NB4 (cell line): ENCODE measurements at regions not wholly inside any gene's neighbourhood (a gene's known extent, or its start where the extent isn't known, plus 50 kb on each side); places are given as distances from the start of the nearest gene placed in this dataset.

Source experiments
- DNase-seq: peaks from one replicate; pipeline ENCODE4 v3.0.0; 2010; ENCODE audit warnings: low read depth
- H3K4me3 ChIP-seq: one replicate; pipeline ENCODE4 v1.5.1; 2011; ENCODE audit warnings: mild to moderate bottlenecking, low read depth, low read length, moderate library complexity
- MAX ChIP-seq: IDR thresholded peaks from 2 replicates; pipeline ENCODE4 v1.6.1; 2011; ENCODE audit warnings: low read depth, low read length
- MYC ChIP-seq: IDR thresholded peaks from 2 replicates; pipeline ENCODE4 v1.6.1; 2011; ENCODE audit warnings: low read depth, low read length
- POLR2A ChIP-seq: IDR thresholded peaks from 2 replicates; pipeline ENCODE4 v1.6.1; 2011; ENCODE audit warnings: mild to moderate bottlenecking; ENCODE audit not compliant: insufficient read length; ENCODE audit errors: extremely low read depth
- TF ChIP-seq, protein P1 (sequence below): IDR thresholded peaks from one replicate; pipeline ENCODE4 v1.5.1; 2012; ENCODE audit warnings: low read depth, low read length

DNA sequence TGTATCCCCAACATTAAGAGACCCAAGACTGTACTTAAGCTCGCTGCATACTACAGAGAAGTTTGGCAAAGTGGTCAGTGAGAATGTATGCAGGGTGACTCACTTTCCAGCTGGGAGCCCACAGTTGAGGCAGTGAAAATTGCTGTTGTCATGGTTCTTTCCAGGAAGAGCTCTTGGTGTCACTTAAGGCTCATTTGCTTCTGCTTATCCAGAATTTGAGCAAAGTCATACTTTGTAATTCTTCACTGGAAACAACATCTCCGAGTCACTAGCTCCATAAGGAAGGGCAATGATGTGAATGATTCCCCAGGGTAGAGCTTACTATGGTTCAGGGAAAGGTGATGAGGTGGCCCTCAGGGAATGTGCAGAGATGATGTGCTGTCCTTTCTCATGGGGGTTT is 65.4 kb upstream of the FBXL4 start:
- TF ChIP-seq MAX (no peak), POLR2A (no peak), MYC (no peak)
- TF ChIP-seq, protein P1, sequence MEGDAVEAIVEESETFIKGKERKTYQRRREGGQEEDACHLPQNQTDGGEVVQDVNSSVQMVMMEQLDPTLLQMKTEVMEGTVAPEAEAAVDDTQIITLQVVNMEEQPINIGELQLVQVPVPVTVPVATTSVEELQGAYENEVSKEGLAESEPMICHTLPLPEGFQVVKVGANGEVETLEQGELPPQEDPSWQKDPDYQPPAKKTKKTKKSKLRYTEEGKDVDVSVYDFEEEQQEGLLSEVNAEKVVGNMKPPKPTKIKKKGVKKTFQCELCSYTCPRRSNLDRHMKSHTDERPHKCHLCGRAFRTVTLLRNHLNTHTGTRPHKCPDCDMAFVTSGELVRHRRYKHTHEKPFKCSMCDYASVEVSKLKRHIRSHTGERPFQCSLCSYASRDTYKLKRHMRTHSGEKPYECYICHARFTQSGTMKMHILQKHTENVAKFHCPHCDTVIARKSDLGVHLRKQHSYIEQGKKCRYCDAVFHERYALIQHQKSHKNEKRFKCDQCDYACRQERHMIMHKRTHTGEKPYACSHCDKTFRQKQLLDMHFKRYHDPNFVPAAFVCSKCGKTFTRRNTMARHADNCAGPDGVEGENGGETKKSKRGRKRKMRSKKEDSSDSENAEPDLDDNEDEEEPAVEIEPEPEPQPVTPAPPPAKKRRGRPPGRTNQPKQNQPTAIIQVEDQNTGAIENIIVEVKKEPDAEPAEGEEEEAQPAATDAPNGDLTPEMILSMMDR, result no peak
- H3K4me3 ChIP-seq, result no peak overlapping the region
- peak; percentile 72 for DNase-seq

DNA sequence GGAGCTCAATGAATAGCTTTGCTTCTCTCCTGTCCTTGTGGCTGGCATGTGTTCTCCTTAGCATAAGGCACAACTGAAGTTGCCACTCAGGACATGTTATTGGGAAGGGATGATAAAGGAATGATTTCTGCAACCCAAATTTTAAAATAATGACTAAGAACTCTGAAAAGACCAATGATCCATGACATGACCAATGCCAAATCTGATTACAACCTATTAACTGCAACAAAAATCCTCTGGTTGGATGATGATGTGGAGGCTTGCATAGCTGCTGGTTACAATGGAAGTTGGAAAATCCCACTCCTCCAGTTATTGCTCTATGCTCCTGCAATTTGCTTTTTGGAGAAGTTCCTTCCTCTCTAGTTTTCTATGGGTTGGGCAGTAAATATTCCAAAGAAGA is 63.4 kb upstream of the FBXL4 start:
- DNase-seq, result no peak
- TF ChIP-seq, protein P1, result no peak
- TF ChIP-seq MYC (no peak), MAX (no peak), POLR2A (no peak)
- no peak overlapping the region for H3K4me3 ChIP-seq

DNA sequence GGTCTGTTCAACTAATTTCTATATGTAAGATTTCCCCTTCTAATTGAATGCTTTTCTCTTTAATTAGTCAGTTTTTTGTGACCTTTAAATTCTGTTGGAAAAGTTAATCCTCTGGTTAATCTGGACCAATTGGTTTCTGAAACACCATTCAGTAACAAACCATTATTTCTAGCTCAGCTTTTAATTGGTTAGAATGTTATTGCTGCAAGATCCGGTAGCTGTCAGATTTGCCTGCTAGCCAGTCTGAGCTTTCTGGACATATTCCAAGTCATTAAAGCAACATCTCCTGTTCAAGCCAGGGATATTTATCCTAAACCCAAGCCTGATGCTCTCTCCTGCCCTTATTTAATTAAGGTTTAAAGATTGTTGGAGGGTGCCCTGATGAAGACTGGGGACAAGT is 55.1 kb upstream of the FBXL4 start:
- DNase-seq, result no peak

GRCh38 chr6:98998103-98998502 is 50.4 kb upstream of the FBXL4 start:
- TF ChIP-seq MAX (no peak), POLR2A (no peak), MYC (no peak)
- TF ChIP-seq, protein P1, result no peak
- no peak for DNase-seq
- H3K4me3 ChIP-seq, result no peak overlapping the region

More for the DNA sequence above, 55.1 kb upstream of the FBXL4 start:
- no peak for TF ChIP-seq MYC
- TF ChIP-seq, protein P1, result no peak
- no peak for TF ChIP-seq MAX
- TF ChIP-seq POLR2A, result no peak
- no peak overlapping the region for H3K4me3 ChIP-seq
